NCI-H2171 treated with DMSO at 0.1 percent for 48 hours (cell line): ENCODE measurements at regions not wholly inside any gene's neighbourhood (a gene's known extent, or its start where the extent isn't known, plus 50 kb on each side); places are given as distances from the start of the nearest gene placed in this dataset.
"Not testable (repeated sequence)": the region's sequence is repeated elsewhere in the genome, so short reads cannot be mapped to it uniquely, and the experiment has no call there.

Source experiments
- DNase-seq: peaks from one replicate; lab custom pipeline; 2025; lab: John Stamatoyannopoulos, UW

GRCh38 chr4:123674762-123675465 is 278.3 kb downstream of the SPRY1 start:
- DNase-seq = no peak

- DNase-seq = no peak
Measured at GRCh38 chr4:123675567-123675966, 279.0 kb downstream of the SPRY1 start.

GRCh38 chr4:123676071-123676889 is 279.7 kb downstream of the SPRY1 start:
- DNase-seq = no peak

GRCh38 chr4:123676890-123677229 is 280.3 kb downstream of the SPRY1 start:
- peak; percentile 53 for DNase-seq

GRCh38 chr4:123682931-123683330 is 286.3 kb downstream of the SPRY1 start:
- DNase-seq = no peak

- DNase-seq = not testable (repeated sequence)
Measured at GRCh38 chr4:123684937-123685336, 288.3 kb downstream of the SPRY1 start.

- not testable (repeated sequence) for DNase-seq
Measured at GRCh38 chr4:123695531-123695930, 298.9 kb downstream of the SPRY1 start.

- DNase-seq = no peak
Measured at GRCh38 chr4:123696687-123697086, 300.1 kb downstream of the SPRY1 start.

- no peak for DNase-seq
Measured at GRCh38 chr4:123698556-123698955, 302.0 kb downstream of the SPRY1 start.

- no peak for DNase-seq
Measured at GRCh38 chr4:123699880-123700771, 303.5 kb downstream of the SPRY1 start.

GRCh38 chr4:123701131-123701575 is 304.6 kb downstream of the SPRY1 start:
- no peak for DNase-seq

GRCh38 chr4:123705419-123705818 is 308.8 kb downstream of the SPRY1 start:
- DNase-seq = no peak

- DNase-seq = no peak
Measured at GRCh38 chr4:123706973-123707372, 310.4 kb downstream of the SPRY1 start.

- DNase-seq = no peak
Measured at GRCh38 chr4:123708902-123709301, 312.3 kb downstream of the SPRY1 start.

- no peak for DNase-seq
Measured at GRCh38 chr4:123709336-123709735, 312.7 kb downstream of the SPRY1 start.

- DNase-seq = no peak
Measured at GRCh38 chr4:123731035-123731434, 334.4 kb downstream of the SPRY1 start.

- DNase-seq = no peak
Measured at GRCh38 chr4:123737156-123737555, 340.6 kb downstream of the SPRY1 start.

- no peak for DNase-seq
Measured at GRCh38 chr4:123739806-123740205, 343.2 kb downstream of the SPRY1 start.

- no peak for DNase-seq
Measured at GRCh38 chr4:123740236-123740635, 343.6 kb downstream of the SPRY1 start.

GRCh38 chr4:123741906-123742305 is 345.3 kb downstream of the SPRY1 start:
- no peak for DNase-seq

GRCh38 chr4:123743848-123744247 is 347.3 kb downstream of the SPRY1 start:
- DNase-seq = no peak

- no peak for DNase-seq
Measured at GRCh38 chr4:123744664-123745290, 348.2 kb downstream of the SPRY1 start.
